ENCODE measurements at regions not wholly inside any gene's neighbourhood (a gene's known extent, or its start where the extent isn't known, plus 50 kb on each side); places are given as distances from the start of the nearest gene placed in this dataset.
"Not testable (repeated sequence)": the region's sequence is repeated elsewhere in the genome, so short reads cannot be mapped to it uniquely, and the experiment has no call there.

DNA sequence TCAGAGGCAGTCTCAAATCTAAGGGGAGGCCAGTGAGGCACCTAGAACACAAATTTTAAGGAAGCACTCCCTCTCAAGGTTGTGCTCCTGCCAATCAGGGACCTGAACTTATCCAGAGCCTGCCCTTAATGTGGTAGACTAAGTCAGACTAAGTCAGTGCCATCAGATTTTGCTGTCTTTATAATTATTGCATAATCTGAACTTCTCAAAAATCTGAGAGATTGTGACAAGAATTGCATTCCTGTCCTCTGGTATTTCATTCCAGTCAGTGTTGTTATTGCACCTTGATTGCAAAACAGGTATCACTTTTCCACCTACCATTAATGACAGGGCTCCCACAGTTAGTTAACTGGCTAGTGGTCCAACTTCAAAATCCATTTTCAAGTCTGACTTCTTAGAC, 197.1 kb upstream of the HCN1 start:
- Histone ChIP-seq H3K36me3 (ENCODE audit: insufficient read depth, low read length) (no peaks in the 10 kb centered on the region), H3K4me1 (ENCODE audit: insufficient read depth, low read length) (no peaks in the 10 kb centered on the region), H3K9ac (ENCODE audit: low read depth, low read length) (no peak overlapping the region), H3K9me3 (ENCODE audit: control insufficient read depth, insufficient read depth, low read length) (no peaks in the 10 kb centered on the region)

DNA sequence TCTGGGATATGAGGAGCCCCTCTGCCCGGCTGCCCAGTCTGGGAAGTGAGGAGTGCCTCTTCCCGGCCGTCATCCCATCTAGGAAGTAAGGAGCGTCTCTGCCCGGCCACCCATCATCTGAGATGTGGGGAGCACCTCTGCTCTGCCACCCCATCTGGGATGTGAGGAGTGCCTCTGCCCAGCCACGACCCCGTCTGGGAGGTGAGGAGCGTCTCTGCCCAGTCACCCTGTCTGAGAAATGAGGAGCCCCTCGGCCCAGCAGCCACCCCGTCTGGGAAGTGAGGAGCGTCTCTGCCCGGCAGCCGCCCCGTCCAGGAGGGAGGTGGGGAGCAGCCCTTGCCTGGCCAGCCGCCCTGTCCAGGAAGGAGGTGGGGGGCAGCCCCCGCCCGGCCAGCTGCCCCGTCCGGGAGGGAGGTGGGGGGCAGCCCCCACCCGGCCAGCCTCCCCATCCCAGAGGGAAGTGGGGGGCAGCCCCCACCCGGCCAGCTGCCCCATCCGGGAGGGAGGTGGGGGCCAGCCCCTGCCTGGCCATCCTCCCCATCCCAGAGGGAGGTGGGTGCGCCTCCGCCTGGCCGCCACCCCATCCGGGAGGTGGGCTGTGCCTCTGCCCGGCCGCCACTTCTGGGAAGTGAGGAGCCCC, 194.4 kb upstream of the HCN1 start:
- H3K9ac ChIP-seq (ENCODE audit: low read depth, low read length); H3K4me1 ChIP-seq (ENCODE audit: insufficient read depth, low read length); H3K9me3 ChIP-seq (ENCODE audit: control insufficient read depth, insufficient read depth, low read length); H3K36me3 ChIP-seq (ENCODE audit: insufficient read depth, low read length): not testable (repeated sequence)

DNA sequence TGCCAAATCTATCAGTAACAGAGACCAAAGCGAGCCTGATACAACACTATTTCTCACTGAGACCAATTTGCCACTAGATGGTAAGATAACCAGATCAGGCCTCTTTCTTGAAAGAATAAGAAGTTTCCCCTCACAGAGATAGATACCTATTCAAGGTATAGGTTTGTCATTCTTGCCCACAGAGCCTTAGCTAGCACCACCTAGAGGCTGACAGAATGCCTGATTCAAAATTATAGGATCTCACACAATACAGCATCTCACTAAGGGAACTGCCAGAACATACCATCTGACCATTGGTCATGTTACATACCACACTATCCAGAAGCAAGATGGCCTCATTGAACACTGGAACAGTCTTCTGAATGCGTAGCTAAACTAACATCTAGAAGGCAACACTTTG, 166.6 kb upstream of the HCN1 start:
- Histone ChIP-seq H3K36me3 (ENCODE audit: insufficient read depth, low read length) (no peaks in the 10 kb centered on the region), H3K4me1 (ENCODE audit: insufficient read depth, low read length) (no peaks in the 10 kb centered on the region), H3K9me3 (ENCODE audit: control insufficient read depth, insufficient read depth, low read length) (no peaks in the 10 kb centered on the region), H3K9ac (ENCODE audit: low read depth, low read length) (no peak overlapping the region)

DNA sequence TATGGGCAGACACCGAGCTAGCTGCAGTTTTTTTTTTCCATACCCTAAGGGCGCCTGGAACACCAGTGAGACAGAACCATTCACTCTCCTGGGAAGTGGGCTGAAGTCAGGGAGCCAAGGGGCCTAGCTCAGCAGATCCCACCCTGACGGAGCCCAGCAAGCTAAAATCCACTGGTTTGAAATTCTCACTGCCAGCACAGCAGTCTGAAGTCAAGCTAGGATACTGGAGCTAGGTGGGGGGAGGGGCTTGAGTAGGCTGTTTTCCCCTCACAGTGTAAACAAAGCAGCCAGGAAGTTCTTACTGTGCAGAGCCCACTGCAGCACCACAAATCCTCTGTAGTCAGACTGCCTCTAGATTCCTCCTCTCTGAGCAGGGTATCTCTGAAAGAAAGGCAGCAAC, 151.7 kb upstream of the HCN1 start:
- Histone ChIP-seq H3K36me3 (ENCODE audit: insufficient read depth, low read length) (no peaks in the 10 kb centered on the region), H3K9ac (ENCODE audit: low read depth, low read length) (0 out of 2 replicates have a peak overlapping the region, but pooled peaks have one; percentile 8), H3K4me1 (ENCODE audit: insufficient read depth, low read length) (0 out of 2 replicates have a peak, but pooled peaks cover 7% of the 10 kb centered on the region), H3K9me3 (ENCODE audit: control insufficient read depth, insufficient read depth, low read length) (no peaks in the 10 kb centered on the region)

DNA sequence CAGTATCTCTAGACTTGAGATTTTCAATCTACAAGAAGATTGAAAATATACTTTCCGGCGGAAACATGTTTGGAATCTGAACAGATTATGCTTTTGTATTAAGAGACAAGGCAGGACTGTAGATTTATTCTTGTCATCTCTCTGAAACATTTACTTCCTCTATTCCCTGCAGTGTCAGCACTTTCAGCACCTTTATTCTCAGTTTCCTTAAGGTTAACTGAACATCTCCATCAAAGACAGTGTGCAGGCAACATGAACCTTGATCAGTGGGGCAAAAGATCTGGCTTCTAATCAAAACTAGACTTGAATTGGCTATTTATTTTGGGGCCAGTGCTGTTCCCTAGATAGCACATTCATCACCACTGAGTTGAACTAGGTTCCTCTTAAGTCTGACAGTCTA, 129.9 kb upstream of the HCN1 start:
- no peaks in the 10 kb centered on the region for H3K36me3 ChIP-seq (ENCODE audit: insufficient read depth, low read length)
- H3K4me1 ChIP-seq (ENCODE audit: insufficient read depth, low read length), result no peaks in the 10 kb centered on the region
- H3K9me3 ChIP-seq (ENCODE audit: control insufficient read depth, insufficient read depth, low read length), result no peaks in the 10 kb centered on the region
- H3K9ac ChIP-seq (ENCODE audit: low read depth, low read length), result no peak overlapping the region

- H3K36me3 ChIP-seq (ENCODE audit: insufficient read depth, low read length), result no peaks in the 10 kb centered on the region
- H3K9ac ChIP-seq (ENCODE audit: low read depth, low read length), result no peak overlapping the region
- H3K9me3 ChIP-seq (ENCODE audit: control insufficient read depth, insufficient read depth, low read length), result no peaks in the 10 kb centered on the region; the same call in 1 of the 2 replicates
- no peaks in the 10 kb centered on the region for H3K4me1 ChIP-seq (ENCODE audit: insufficient read depth, low read length)
These were observed 104.2 kb upstream of the HCN1 start for GRCh38 chr5:45800331-45800730.

GRCh38 chr5:45799388-45799787, 103.2 kb upstream of the HCN1 start:
- Histone ChIP-seq H3K36me3 (ENCODE audit: insufficient read depth, low read length) (no peaks in the 10 kb centered on the region), H3K9me3 (ENCODE audit: control insufficient read depth, insufficient read depth, low read length) (no peaks in the 10 kb centered on the region; the same call in 1 of the 2 replicates), H3K4me1 (ENCODE audit: insufficient read depth, low read length) (no peaks in the 10 kb centered on the region), H3K9ac (ENCODE audit: low read depth, low read length) (no peak overlapping the region)

DNA sequence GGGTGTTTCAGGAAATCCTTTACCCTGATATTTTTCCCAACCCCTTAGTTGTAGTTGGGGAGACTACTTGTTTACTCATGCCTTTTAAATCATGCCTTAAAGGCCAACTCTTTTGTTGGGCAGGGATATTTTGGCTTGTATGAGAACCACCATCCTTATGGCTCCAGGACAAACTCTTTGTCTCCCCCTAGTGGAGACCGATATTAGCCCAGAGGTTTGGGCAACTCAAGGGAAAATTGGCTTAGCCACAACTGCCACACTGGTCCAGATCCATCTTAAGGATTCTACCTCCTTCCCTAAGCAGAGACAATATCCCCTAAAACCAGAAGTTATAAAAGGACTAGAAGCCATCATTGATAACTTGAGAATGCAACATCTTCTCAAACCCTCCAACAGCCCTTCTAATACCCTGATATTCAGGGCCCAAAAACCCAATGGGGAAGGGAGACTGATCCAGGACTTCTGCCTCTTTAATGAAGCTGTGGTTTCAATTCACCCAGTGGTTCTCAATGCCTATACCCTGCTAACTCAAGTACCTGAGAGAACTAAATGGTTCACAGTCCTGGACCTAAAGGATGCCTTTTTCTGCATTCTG, 100.9 kb upstream of the HCN1 start:
- no peaks in the 10 kb centered on the region; the same call in 1 of the 2 replicates for H3K9me3 ChIP-seq (ENCODE audit: control insufficient read depth, insufficient read depth, low read length)
- H3K36me3 ChIP-seq (ENCODE audit: insufficient read depth, low read length), result no peaks in the 10 kb centered on the region
- H3K4me1 ChIP-seq (ENCODE audit: insufficient read depth, low read length), result no peaks in the 10 kb centered on the region
- H3K9ac ChIP-seq (ENCODE audit: low read depth, low read length), result no peak overlapping the region

DNA sequence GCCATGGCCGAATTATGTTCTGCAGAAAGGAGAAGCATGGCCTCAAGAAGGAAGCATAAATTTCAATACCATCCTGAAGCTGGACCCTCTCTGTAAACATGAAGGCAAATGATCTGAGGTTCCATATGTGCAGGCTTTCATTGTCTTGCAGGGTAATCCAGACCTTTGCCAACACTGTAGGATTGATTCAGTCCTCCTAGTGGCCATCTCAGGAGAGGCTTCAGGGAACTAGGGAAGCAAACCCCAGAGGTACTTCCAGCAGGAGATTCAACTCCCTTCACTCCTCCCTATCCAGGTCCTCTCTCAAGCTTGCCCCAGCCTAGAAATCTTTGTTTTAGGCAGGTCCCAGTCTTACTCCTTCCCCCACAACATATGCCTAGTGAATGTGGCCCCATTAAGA, 99.3 kb upstream of the HCN1 start:
- H3K4me1 ChIP-seq (ENCODE audit: insufficient read depth, low read length), result no peaks in the 10 kb centered on the region
- H3K36me3 ChIP-seq (ENCODE audit: insufficient read depth, low read length), result no peaks in the 10 kb centered on the region
- H3K9ac ChIP-seq (ENCODE audit: low read depth, low read length), result no peak overlapping the region
- no peaks in the 10 kb centered on the region; the same call in 1 of the 2 replicates for H3K9me3 ChIP-seq (ENCODE audit: control insufficient read depth, insufficient read depth, low read length)

DNA sequence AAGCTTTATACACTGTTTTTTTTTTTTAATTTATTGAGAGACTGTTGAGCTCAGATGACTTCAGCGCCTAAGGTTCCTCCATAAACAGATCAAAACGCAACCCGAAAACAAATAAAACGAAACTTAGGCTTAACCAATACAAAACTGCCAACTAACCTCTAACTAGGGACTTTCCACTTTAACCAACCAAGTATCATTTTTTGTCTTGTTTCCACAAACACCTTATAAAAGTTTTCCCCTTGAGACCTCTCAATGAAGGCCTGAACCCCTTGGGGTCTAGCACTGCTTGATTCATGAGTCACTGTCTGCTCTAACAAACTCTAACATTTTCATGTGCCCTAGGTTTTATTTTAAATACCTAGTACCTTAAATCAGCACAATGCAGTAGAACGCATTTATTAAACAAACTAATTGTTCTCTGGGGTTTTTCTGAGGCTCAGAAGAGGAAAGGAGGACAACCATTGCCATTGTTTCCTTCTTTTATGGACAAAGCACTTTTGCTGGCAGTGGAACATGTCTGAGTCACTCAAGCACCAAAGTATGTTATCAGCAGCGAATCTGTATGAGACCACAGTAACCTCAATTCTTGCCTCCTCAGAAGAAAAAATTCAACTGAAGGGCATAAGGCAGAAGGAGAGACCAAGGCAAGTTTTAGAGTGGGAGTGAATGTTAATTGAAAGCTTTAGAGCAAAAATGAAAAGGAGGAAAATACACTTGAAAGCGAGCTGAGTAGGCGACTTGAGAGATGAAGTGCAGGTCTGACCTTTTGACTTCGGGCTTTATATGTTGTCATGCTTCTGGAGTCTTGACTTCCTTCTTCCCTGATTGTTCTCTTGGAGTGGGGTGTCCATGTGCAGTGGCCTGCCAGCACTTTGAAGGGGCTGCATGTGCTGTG, 97.7 kb upstream of the HCN1 start:
- no peaks in the 10 kb centered on the region for H3K36me3 ChIP-seq (ENCODE audit: insufficient read depth, low read length)
- H3K4me1 ChIP-seq (ENCODE audit: insufficient read depth, low read length), result no peaks in the 10 kb centered on the region
- H3K9ac ChIP-seq (ENCODE audit: low read depth, low read length), result no peak overlapping the region
- no peaks in the 10 kb centered on the region for H3K9me3 ChIP-seq (ENCODE audit: control insufficient read depth, insufficient read depth, low read length)

- Histone ChIP-seq H3K9me3 (ENCODE audit: control insufficient read depth, insufficient read depth, low read length) (no peaks in the 10 kb centered on the region), H3K36me3 (ENCODE audit: insufficient read depth, low read length) (no peaks in the 10 kb centered on the region), H3K9ac (ENCODE audit: low read depth, low read length) (no peak overlapping the region), H3K4me1 (ENCODE audit: insufficient read depth, low read length) (no peaks in the 10 kb centered on the region)
These were observed 83.9 kb upstream of the HCN1 start for GRCh38 chr5:45779874-45780671.

- H3K9ac ChIP-seq (ENCODE audit: low read depth, low read length), result no peak overlapping the region
- H3K4me1 ChIP-seq (ENCODE audit: insufficient read depth, low read length), result no peaks in the 10 kb centered on the region
- no peaks in the 10 kb centered on the region for H3K36me3 ChIP-seq (ENCODE audit: insufficient read depth, low read length)
- no peaks in the 10 kb centered on the region for H3K9me3 ChIP-seq (ENCODE audit: control insufficient read depth, insufficient read depth, low read length)
These were observed 78.3 kb upstream of the HCN1 start for GRCh38 chr5:45774528-45774927.

DNA sequence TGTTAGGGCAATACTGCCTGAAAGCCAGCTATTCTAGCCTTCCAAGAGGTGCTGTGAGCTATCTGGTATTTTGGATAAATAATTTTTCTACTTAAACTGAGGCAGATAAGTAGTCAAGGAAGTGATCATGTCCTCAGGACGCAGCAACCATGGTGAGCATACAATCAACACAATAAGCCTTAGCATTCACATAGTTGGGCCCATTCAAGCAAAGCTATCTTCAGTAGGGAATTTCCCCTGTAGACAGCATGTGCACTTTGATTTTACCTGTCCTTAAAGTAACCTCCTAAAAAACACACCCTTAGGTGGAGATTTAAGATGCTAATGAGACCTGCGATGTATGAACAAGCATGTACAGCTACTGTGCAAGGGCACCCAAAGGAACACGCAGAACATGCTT, 76.2 kb upstream of the HCN1 start:
- Histone ChIP-seq H3K4me1 (ENCODE audit: insufficient read depth, low read length) (no peaks in the 10 kb centered on the region), H3K9me3 (ENCODE audit: control insufficient read depth, insufficient read depth, low read length) (no peaks in the 10 kb centered on the region), H3K9ac (ENCODE audit: low read depth, low read length) (no peak overlapping the region), H3K36me3 (ENCODE audit: insufficient read depth, low read length) (no peaks in the 10 kb centered on the region)

DNA sequence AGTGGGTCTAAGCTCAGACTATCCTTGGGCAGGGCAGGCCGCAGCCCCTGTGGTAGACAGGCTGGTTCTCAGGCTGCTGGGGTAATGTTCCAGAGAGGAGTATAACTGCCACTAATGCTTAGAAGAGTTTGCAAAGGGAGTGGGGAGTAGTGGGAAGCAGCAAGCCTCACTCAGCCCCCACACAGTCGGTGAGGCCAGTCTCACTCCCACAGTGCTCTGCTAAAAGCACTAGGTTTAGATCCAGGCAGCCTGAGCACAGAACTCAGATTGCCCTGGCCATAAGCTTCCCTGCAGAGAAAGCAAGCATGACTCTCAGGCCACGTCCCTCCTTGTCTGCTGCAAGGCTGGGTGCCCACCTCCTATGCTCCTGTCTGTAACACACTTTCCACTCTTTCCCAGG, 69.4 kb upstream of the HCN1 start:
- no peaks in the 10 kb centered on the region for H3K9me3 ChIP-seq (ENCODE audit: control insufficient read depth, insufficient read depth, low read length)
- no peaks in the 10 kb centered on the region for H3K4me1 ChIP-seq (ENCODE audit: insufficient read depth, low read length)
- H3K36me3 ChIP-seq (ENCODE audit: insufficient read depth, low read length), result no peaks in the 10 kb centered on the region
- no peak overlapping the region for H3K9ac ChIP-seq (ENCODE audit: low read depth, low read length)

Data from ES-I3 (cell line).